Breast epithelium (tissue), 4 donors: ENCODE measurements at regions not wholly inside any gene's neighbourhood (a gene's known extent, or its start where the extent isn't known, plus 50 kb on each side); places are given as distances from the start of the nearest gene placed in this dataset.

Source experiments
- DNase-seq, 2 donors: peaks; one replicate each; pipeline ENCODE4 v3.0.0-alpha.2; 2019; ENCODE audit warnings: low spot score in 2 of 2
- H3K27ac ChIP-seq, 2 donors: fragments of 200-600 bp; sonication (generic) in 1 of 2; one replicate each; pipeline ENCODE4 v1.5.1; 2016 to 2019; ENCODE audit warnings: mild to moderate bottlenecking in 1 of 2
- H3K27me3 ChIP-seq, 2 donors: fragments of 200-600 bp; sonication (generic) in 1 of 2; one replicate each; pipeline versions ENCODE4 v1.5.1 to v1.6.0; 2017 to 2019; ENCODE audit warnings: control low read depth in 1 of 2, mild to moderate bottlenecking in 1 of 2
- H3K36me3 ChIP-seq: fragments of 200-600 bp; one replicate; pipeline ENCODE4 v1.5.1; 2019
- H3K4me1 ChIP-seq, 2 donors: fragments of 200-600 bp; sonication (generic); one replicate each; pipeline ENCODE4 v1.5.1; 2016 to 2019; ENCODE audit warnings: control low read depth in 1 of 2
- H3K4me3 ChIP-seq, 3 donors: fragments of 200-600 bp; sonication (generic); 1 replicate in 2 of 3; 2 replicates in 1 of 3; pipeline ENCODE4 v1.5.1; 2016 to 2019; ENCODE audit warnings: mild to moderate bottlenecking in 3 of 3, moderate library complexity in 2 of 3
- H3K9me3 ChIP-seq, 2 donors: fragments of 200-600 bp; sonication (generic) in 1 of 2; one replicate each; pipeline ENCODE4 v1.5.1; 2016 to 2019; ENCODE audit warnings: control low read depth in 1 of 2
- POLR2A ChIP-seq: fragments of 450-650 bp; IDR thresholded peaks from one replicate; pipeline ENCODE4 v1.6.1; 2016; ENCODE audit warnings: antibody characterized with exemption, mild to moderate bottlenecking, moderate library complexity
- POLR2AphosphoS5 ChIP-seq, 3 donors: sonication (generic); formaldehyde crosslinking; IDR thresholded peaks; one replicate each; pipeline ENCODE4 v1.6.1; 2017; ENCODE audit warnings: antibody characterized with exemption in 3 of 3
- intact Hi-C: fragments of 100-400 bp; cut with DNase I; formaldehyde crosslinking; loops from one replicate; pipeline ENCODE4 v1.15.1; 2023; ENCODE audit warnings: low total_unique reads
- TF ChIP-seq, protein P1 (sequence below), 3 donors: fragments of 450-650 bp; IDR thresholded peaks; one replicate each; pipeline ENCODE4 v1.5.1; 2016 to 2017; ENCODE audit warnings: antibody characterized with exemption in 3 of 3, mild to moderate bottlenecking in 3 of 3, moderate library complexity in 3 of 3

GRCh38 chr6:95410168-95410567, 167.2 kb upstream of the MANEA start:
- no peaks in the 10 kb centered on the region for H3K4me1 ChIP-seq
- no peaks in the 10 kb centered on the region for H3K27me3 ChIP-seq
- no peak for DNase-seq
- H3K36me3 ChIP-seq: no peaks in the 10 kb centered on the region
- H3K9me3 ChIP-seq: no peaks in the 10 kb centered on the region
- H3K27ac ChIP-seq: no peak overlapping the region
- intact Hi-C loops: no loop called here
- no peak overlapping the region for H3K4me3 ChIP-seq
- TF ChIP-seq POLR2A: no peak
- TF ChIP-seq, protein P1, sequence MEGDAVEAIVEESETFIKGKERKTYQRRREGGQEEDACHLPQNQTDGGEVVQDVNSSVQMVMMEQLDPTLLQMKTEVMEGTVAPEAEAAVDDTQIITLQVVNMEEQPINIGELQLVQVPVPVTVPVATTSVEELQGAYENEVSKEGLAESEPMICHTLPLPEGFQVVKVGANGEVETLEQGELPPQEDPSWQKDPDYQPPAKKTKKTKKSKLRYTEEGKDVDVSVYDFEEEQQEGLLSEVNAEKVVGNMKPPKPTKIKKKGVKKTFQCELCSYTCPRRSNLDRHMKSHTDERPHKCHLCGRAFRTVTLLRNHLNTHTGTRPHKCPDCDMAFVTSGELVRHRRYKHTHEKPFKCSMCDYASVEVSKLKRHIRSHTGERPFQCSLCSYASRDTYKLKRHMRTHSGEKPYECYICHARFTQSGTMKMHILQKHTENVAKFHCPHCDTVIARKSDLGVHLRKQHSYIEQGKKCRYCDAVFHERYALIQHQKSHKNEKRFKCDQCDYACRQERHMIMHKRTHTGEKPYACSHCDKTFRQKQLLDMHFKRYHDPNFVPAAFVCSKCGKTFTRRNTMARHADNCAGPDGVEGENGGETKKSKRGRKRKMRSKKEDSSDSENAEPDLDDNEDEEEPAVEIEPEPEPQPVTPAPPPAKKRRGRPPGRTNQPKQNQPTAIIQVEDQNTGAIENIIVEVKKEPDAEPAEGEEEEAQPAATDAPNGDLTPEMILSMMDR (IDR thresholded peaks at IDR 0.05): no peak
- TF ChIP-seq POLR2AphosphoS5 (IDR thresholded peaks at IDR 0.05): no peak

DNA sequence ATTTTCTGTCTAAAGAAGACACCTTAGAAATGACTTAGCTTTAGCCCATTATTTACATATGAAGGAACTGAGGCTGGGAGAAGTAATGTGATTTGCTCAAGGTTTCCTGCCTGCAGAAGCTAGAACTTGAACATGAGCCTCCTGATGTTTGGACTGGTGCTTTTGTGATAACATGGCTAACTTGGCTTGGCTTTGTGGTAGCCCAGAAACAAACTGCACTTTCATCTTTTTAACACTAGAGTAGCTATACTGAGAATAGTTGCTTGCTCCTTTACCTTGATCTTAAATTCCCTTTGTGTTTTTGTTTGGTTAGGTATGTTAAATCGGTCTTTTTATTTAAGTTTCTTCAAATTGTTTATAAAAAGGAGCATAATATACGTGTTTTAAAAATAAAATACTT, 163.5 kb upstream of the MANEA start:
- no peak for DNase-seq
- Histone ChIP-seq H3K27me3 (no peaks in the 10 kb centered on the region), H3K27ac (no peak overlapping the region), H3K36me3 (no peaks in the 10 kb centered on the region), H3K9me3 (no peaks in the 10 kb centered on the region), H3K4me3 (no peak overlapping the region), H3K4me1 (no peaks in the 10 kb centered on the region)
- TF ChIP-seq POLR2AphosphoS5 (IDR thresholded peaks at IDR 0.05) (no peak), POLR2A (no peak)
- TF ChIP-seq, protein P1 (IDR thresholded peaks at IDR 0.05): no peak
- intact Hi-C loops: no loop called here

GRCh38 chr6:95417856-95418255, 159.5 kb upstream of the MANEA start:
- Histone ChIP-seq H3K4me3 (no peak overlapping the region), H3K36me3 (no peaks in the 10 kb centered on the region), H3K27ac (no peak overlapping the region), H3K4me1 (no peaks in the 10 kb centered on the region), H3K27me3 (no peaks in the 10 kb centered on the region), H3K9me3 (peaks cover 15% of the 10 kb centered on the region in 2 donors)
- intact Hi-C loops: no loop called here
- TF ChIP-seq POLR2AphosphoS5 (IDR thresholded peaks at IDR 0.05) (no peak), POLR2A (no peak)
- TF ChIP-seq, protein P1 (IDR thresholded peaks at IDR 0.05): no peak
- no peak for DNase-seq

- DNase-seq: no peak
- TF ChIP-seq POLR2AphosphoS5 (IDR thresholded peaks at IDR 0.05) (no peak), POLR2A (no peak)
- TF ChIP-seq, protein P1 (IDR thresholded peaks at IDR 0.05): no peak
- peaks cover 15% of the 10 kb centered on the region in 2 donors for H3K9me3 ChIP-seq
- no peak overlapping the region for H3K27ac ChIP-seq
- no peaks in the 10 kb centered on the region for H3K4me1 ChIP-seq
- no peaks in the 10 kb centered on the region for H3K27me3 ChIP-seq
- no peak overlapping the region for H3K4me3 ChIP-seq
- intact Hi-C loops: no loop called here
- no peaks in the 10 kb centered on the region for H3K36me3 ChIP-seq
Measured at GRCh38 chr6:95420792-95421191, 156.5 kb upstream of the MANEA start.

DNA sequence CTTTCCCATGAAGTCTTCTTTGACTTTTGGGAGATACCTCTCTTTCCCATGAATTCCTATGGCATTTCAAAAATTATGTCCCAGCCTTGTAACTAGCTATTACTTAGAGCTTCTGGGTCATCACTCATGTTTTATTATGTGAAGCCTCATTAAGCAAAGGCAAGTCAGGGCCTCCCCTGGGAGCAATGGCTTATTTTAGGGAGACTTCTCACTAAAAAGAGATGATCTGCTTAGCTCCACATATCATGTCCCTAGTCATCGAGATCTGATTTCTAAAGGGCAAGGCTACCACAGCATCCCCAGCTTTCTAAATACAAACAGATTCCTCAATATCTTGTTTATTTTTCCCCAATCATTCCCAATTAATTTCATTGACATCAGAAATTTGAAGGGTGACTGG, 154.0 kb upstream of the MANEA start:
- peaks cover 15% of the 10 kb centered on the region in 2 donors for H3K9me3 ChIP-seq
- no peaks in the 10 kb centered on the region for H3K27me3 ChIP-seq
- H3K36me3 ChIP-seq: no peaks in the 10 kb centered on the region
- no peak overlapping the region for H3K27ac ChIP-seq
- DNase-seq: no peak
- no peaks in the 10 kb centered on the region for H3K4me1 ChIP-seq
- TF ChIP-seq POLR2A (no peak), POLR2AphosphoS5 (IDR thresholded peaks at IDR 0.05) (no peak)
- TF ChIP-seq, protein P1 (IDR thresholded peaks at IDR 0.05): no peak
- intact Hi-C loops: no loop called here
- H3K4me3 ChIP-seq: no peak overlapping the region
